Skeletal muscle tissue (tissue), 3 donors: ENCODE measurements at regions not wholly inside any gene's neighbourhood (a gene's known extent, or its start where the extent isn't known, plus 50 kb on each side); places are given as distances from the start of the nearest gene placed in this dataset.
"Not testable (repeated sequence)": the region's sequence is repeated elsewhere in the genome, so short reads cannot be mapped to it uniquely, and the experiment has no call there.

ENCODE experiments used
- H3K27ac ChIP-seq: one replicate; pipeline ENCODE4 v1.7.0; 2013; ENCODE audit warnings: mild to moderate bottlenecking, low read depth, low read length, inconsistent platforms
- H3K27me3 ChIP-seq, 3 donors: one replicate each; pipeline ENCODE4 v1.7.0; 2013; ENCODE audit warnings: low read length in 3 of 3; ENCODE audit not compliant: control insufficient read depth in 3 of 3, insufficient read depth in 3 of 3
- H3K36me3 ChIP-seq, 3 donors: one replicate each; pipeline ENCODE4 v1.7.0; 2013; ENCODE audit warnings: low read length in 3 of 3; ENCODE audit not compliant: control insufficient read depth in 3 of 3, insufficient read depth in 3 of 3
- H3K4me1 ChIP-seq, 3 donors: one replicate each; pipeline ENCODE4 v1.7.0; 2013; ENCODE audit warnings: low read length in 3 of 3, mild to moderate bottlenecking in 3 of 3; ENCODE audit not compliant: control insufficient read depth in 3 of 3, insufficient read depth in 3 of 3
- H3K4me3 ChIP-seq, 3 donors: one replicate each; pipeline ENCODE4 v1.7.0; 2013; ENCODE audit warnings: low read length in 3 of 3
- H3K9ac ChIP-seq, 3 donors: one replicate each; pipeline ENCODE4 v1.7.0; 2013; ENCODE audit warnings: low read length in 3 of 3, mild to moderate bottlenecking in 3 of 3, moderate library complexity in 2 of 3, low read depth in 1 of 3
- H3K9me3 ChIP-seq, 3 donors: one replicate each; pipeline ENCODE4 v1.7.0; 2013; ENCODE audit warnings: low read length in 3 of 3; ENCODE audit not compliant: control insufficient read depth in 3 of 3
- donor health status: Osteomylitis.

DNA sequence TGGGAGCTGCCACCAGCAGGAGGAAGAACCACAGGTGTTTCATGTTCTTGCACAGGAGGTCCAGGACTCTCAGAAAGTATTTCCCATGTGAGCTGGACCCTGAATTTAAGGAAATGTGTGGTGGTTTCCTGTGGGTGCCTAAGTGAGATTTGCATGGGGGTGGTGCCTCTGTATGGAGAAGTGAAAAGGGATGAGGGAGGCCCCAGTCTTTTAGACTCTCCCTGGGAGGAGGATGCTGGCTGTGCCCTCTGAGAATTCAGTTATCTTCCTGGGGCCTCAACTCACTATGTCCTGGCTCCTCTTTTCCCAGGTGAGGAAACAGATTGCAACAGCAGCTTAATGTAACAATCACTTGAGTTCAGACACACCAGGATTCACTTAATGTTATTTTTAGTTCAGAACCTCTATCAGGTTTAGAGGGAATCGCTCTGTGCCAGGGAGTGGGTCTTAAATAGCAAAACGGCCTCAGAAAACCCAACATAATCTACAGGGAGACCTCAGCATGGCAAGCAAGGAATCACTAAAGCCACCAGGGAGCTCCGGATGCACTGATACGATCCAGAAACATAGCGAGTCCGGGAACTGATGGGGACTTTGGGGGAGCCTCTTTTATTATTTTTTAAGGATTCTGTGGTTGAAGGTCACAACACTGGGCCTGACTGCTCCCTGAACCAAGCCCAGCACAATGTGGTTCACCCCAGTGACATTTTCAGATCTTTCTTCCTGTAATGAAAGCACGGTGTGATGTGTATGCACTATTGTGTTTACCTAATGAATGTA, 823.5 kb downstream of the TMEM121 start:
- H3K4me1 ChIP-seq, H3K27ac ChIP-seq, H3K4me3 ChIP-seq, H3K27me3 ChIP-seq, H3K9ac ChIP-seq, H3K36me3 ChIP-seq, H3K9me3 ChIP-seq: not testable (repeated sequence)

DNA sequence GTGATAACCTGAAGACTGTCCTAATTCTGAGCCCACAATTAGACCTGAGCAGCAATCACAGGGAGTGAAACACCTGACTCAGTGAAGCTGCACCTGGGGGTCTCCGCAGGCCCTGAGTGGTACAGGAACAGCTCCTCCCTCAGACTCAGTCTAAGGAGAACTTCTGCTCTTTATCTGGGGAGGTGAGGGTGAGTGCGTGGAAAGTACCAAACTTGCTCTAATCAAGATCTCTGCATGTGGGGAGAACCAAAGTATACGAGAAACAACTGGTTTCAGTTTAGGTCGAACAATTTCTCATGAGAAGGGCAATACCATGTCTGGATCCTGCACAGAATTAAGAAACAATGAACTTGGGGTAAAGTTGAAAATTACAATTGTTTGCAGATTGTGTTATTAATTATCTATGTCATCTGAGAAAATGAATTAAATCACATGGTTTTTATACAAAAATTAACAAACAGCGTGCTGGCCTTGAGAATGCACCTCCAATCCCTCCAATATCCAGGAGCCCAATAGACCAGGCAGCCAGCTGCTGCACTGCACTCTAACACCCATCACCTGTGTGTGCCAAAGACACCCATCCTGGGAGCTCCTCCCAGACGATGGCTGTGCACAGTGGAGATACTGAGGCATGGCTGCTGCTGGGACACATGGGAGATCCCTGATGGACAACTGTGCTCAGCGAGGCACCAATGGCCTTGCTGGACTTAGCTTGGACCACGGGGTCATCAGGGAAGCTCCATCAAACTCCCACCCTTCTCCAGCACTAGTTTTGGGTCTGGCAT, 828.8 kb downstream of the TMEM121 start:
- H3K9ac ChIP-seq, H3K36me3 ChIP-seq, H3K4me3 ChIP-seq, H3K9me3 ChIP-seq, H3K27me3 ChIP-seq, H3K27ac ChIP-seq, H3K4me1 ChIP-seq: not testable (repeated sequence)

DNA sequence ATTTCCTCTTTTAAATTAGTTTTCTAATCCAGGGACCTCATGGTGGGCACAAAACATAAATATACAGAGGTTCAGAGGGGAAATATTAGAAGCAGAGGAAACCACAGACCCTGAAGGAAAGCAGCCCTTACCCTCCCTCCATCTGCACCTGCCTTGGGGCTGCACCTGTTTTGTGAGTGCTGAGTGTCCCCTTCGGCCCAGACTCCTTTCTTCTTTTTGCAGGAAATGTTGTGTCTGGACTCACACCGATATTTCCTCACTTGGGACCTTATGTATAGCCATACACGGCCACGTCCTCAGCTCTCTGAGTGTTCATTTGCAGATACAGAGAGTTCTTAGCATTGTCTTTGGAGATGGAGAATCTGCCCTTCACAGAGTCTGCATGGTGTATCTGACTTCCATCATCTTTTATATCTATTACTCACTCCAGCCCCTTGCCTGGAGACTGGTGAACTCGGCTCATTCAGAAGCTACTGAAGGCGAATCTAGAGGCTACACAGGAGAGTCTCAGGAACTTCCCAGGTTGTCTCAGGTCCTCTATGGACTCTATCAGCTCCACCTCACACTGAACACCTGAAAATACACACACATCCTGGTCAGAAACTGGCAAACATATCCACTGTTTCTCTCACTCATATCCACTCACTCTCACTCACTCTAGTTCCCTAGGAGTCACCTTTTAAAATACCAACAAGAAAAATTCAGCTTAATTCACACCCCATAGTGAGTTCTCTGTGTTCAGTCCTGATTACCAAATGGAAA, 829.7 kb downstream of the TMEM121 start:
- not testable (repeated sequence) for H3K36me3 ChIP-seq, H3K27ac ChIP-seq, H3K9me3 ChIP-seq, H3K4me1 ChIP-seq, H3K9ac ChIP-seq, H3K27me3 ChIP-seq, H3K4me3 ChIP-seq

DNA sequence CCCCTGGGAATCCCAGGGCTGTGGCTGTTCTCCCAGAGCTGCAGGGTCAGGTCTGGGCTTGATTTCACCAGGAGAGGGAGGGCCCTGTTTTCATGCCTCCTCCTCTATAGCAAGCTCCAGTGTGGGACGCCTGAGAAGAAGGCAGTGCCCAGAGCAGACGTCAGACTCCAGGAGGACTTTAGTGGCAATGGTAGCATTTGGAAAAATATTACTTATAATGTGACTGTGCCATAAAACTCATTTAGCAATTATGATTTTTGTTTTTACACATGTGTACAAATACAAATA, 830.2 kb downstream of the TMEM121 start:
- H3K9me3 ChIP-seq, H3K4me3 ChIP-seq, H3K4me1 ChIP-seq, H3K27ac ChIP-seq, H3K9ac ChIP-seq, H3K36me3 ChIP-seq, H3K27me3 ChIP-seq: not testable (repeated sequence)

DNA sequence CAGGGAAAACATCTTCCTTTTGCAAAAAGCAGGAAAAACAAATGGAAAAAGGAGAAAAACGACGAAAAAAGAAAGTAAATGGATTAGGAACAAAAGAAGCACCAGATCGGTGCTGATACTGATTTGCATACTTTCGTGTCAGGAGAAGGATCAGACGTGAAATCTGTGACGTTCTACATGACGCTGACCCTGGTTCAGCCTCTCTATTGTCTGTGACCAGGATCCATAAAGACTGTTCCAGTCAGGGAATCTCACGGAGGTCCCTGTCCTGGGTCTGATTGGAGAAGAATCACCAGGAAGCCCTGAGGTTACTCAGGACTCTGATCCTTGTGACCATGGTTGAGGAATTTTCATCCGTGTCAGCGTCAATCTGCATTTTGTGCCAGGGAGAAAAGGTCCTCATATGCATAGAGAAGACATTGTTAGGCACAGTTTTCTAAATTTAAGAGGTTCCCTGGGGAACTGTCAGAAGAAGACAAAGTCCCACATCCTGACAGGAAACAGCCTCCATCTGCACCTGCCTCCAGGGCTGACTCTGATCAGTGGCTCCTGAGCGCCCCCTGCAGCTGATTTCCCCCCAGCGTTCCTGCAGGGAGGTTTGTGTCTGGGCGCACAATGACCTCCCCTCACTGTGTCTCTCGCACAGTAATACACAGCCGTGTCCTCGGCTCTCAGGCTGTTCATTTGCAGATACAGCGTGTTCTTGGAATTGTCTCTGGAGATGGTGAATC, 832.9 kb downstream of the TMEM121 start:
- not testable (repeated sequence) for H3K27me3 ChIP-seq, H3K4me1 ChIP-seq, H3K9ac ChIP-seq, H3K4me3 ChIP-seq, H3K9me3 ChIP-seq, H3K27ac ChIP-seq, H3K36me3 ChIP-seq

DNA sequence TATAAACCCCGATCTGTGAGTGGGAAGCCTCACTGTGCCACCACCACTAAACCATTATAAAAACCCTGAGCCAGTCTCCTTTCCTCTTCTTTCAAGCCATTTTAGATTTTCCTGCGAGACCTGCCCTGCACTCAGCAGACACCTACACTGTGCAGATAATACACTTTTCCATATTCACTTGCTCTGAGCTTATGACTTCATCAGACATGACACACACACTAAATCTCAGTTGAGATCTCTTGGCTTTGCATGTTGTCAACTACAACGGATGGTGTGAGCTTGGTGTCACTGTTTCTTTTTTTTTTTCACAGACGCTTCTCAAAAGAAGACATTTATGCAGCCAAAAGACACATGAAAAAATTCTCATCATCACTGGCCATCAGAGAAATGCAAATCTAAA, 839.0 kb downstream of the TMEM121 start:
- not testable (repeated sequence) for H3K27ac ChIP-seq, H3K9ac ChIP-seq, H3K27me3 ChIP-seq, H3K36me3 ChIP-seq, H3K9me3 ChIP-seq, H3K4me1 ChIP-seq, H3K4me3 ChIP-seq

DNA sequence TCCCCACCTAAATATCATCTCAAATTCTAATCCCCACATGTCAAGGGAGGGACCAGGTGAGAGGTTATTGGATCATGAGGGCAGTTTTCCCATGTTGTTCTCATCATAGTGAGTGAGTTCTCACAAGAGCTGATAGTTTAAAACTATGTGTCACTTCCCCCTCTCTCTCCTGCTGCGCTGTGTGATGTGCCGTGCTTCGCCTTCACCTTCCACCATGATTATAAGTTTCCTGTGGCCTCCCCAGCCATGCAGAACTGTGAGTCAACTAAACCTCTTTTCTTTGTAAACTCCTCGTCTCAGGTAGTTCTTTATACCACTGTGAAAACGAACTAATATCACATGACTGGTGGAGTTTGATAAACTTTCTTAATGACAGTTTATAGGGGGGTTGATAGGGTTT, 839.5 kb downstream of the TMEM121 start:
- H3K4me1 ChIP-seq, H3K9ac ChIP-seq, H3K4me3 ChIP-seq, H3K36me3 ChIP-seq, H3K9me3 ChIP-seq, H3K27me3 ChIP-seq, H3K27ac ChIP-seq: not testable (repeated sequence)

DNA sequence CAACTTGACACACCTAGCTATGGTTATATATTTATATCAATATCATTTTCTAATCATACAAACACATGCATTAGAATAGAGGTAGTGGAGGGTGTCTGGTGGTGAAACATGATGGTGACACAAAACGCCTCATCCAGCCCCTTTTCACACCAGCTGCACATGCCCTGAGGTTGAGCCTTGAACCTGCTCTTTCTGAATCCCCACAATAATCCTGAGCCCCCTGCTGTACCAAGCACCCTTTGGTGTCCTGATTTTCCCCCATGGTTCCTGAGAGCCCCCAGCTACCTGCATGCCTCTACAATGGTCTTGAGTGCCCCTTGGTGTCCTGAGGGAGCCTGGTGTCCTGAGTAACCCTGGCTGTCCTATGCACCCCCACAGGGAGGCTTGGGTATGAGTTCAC, 840.6 kb downstream of the TMEM121 start:
- H3K4me1 ChIP-seq, H3K9me3 ChIP-seq, H3K27ac ChIP-seq: not testable (repeated sequence)

DNA sequence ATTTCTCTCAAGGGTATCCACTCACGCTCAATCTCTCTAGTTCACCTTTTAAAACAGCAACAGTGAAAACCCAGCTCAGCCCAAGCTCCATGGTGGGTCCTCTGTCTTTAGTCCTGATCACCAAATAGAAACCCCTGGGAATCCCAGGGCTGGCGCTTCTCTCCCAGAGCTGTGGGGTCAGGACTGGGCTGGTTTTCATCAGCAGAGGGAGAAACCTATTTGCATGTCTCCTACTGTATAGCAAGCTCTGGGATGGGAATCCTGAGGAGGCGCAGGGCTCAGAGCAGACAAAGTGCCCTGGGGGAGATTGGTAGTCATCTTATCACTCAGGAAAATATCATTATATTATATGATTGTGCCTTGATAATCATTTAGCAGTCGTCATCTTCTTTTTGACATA, 843.1 kb downstream of the TMEM121 start:
- not testable (repeated sequence) for H3K27ac ChIP-seq, H3K27me3 ChIP-seq, H3K4me3 ChIP-seq, H3K9me3 ChIP-seq, H3K4me1 ChIP-seq, H3K9ac ChIP-seq, H3K36me3 ChIP-seq

More for the DNA sequence above, 840.6 kb downstream of the TMEM121 start:
- H3K36me3 ChIP-seq, H3K4me3 ChIP-seq, H3K9ac ChIP-seq, H3K27me3 ChIP-seq: not testable (repeated sequence)
